NCI-H1436 treated with DMSO at 0.1 percent for 48 hours (cell line): ENCODE measurements at regions not wholly inside any gene's neighbourhood (a gene's known extent, or its start where the extent isn't known, plus 50 kb on each side); places are given as distances from the start of the nearest gene placed in this dataset.
"Not testable (repeated sequence)": the region's sequence is repeated elsewhere in the genome, so short reads cannot be mapped to it uniquely, and the experiment has no call there.

Experiments
- DNase-seq: peaks from one replicate; lab custom pipeline; 2025; lab: John Stamatoyannopoulos, UW

GRCh38 chr5:126234563-126235195 is 188.5 kb upstream of the GRAMD2B start:
- DNase-seq = no peak

- no peak for DNase-seq
Observed at GRCh38 chr5:126235628-126236027, 187.6 kb upstream of the GRAMD2B start.

GRCh38 chr5:126236994-126237393 is 186.2 kb upstream of the GRAMD2B start:
- no peak for DNase-seq

DNA sequence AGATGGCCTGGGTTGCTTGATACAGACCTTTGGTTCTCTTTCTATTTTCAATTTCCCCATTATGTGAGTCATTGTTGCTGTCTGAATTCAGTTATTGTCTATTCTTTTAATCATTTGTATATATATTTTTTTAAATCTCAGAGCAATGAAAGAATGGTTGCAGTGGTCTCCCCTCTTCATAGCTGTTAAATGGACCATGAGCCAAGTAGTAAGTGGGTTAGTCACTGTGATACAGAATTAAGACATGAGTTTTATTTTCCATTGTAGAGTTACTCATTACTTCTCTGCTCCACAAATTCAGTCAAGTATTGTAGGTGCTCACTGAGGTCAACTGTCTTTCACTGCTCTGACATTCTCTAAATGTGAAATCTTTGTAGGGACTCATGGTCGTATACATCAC is 174.6 kb upstream of the GRAMD2B start:
- no peak for DNase-seq

DNA sequence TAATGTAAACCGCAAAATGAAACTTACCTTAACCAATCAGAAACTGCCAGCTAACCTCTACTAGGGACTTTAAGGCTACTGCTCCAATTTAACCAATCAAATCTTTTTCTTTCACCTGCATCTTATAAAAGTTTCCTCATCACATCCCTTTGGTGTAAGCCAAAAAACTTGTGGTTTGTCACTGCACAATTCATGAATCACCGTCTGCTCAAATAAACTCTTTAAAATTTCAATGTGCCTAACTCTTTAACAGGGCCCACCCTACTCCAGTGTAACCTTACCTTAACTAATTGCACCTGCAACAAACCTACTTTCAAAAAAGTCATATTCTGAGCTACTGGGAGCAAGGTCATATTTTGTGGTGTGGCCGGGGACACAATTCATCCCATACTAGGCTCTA is 172.2 kb upstream of the GRAMD2B start:
- no peak for DNase-seq

DNA sequence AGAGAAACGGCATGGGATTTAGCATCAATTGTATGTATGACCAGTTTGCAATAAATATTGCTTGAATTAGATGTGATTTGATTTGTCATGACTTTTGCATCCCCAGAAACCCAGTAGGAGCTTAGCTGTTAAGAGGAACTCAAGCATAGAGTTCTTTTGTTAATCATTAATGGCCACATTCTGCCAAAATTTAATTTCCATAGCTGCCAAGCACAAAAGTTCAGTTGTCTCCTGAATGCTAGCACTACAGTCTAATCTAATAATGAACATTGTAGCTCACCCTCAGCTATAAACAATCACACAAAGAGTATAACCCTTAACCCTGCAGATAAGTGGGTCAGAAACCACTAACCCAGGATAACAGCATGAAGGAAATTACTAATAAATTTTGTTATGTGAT is 169.8 kb upstream of the GRAMD2B start:
- DNase-seq = no peak

DNA sequence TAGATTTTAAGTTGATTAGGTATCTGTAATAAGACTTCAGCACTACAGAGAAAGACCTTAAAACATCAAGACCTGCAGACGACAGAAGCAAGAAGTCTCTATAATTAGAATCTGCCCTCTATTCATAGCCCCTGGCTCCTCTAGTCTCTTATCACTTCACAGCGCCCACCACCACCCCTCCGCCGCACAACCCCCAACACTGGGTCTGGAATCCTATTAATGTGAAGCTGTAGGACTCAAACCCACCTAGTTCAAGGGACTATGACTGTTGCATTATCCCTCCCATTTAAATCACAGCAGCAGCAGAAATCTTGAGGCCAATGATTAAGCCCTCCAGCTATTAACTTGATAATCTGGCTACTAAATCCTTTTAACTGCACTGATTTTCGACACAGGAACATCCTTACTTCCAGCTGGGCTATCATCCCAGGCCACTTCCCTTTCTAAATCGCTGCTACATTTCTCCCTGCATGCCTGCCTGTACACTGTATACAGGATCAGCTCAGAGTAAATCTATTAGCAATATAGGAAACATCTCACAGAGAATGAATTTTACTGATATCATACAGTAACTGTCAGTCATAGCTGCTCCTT is 159.5 kb upstream of the GRAMD2B start:
- no peak for DNase-seq

GRCh38 chr5:126265917-126266316 is 157.3 kb upstream of the GRAMD2B start:
- no peak for DNase-seq

DNA sequence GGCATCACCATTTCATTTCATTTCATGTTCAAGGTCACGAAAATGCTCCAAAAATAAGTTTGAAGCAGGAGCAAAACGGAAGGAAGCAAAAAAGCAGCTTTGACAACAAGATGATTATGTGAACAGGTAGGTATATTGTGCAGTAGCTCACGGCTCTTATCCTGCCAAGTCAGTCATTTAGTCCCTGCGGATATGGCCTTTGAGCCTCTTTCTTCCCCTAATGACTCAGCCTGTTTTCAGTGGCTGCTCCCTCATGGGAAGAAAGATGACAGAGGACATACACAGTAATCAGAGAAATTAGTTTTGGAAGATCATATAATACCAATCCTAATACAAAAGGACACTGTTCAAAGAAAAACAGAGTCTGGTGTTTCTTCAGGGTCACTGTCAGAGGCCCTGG is 155.8 kb upstream of the GRAMD2B start:
- no peak for DNase-seq

DNA sequence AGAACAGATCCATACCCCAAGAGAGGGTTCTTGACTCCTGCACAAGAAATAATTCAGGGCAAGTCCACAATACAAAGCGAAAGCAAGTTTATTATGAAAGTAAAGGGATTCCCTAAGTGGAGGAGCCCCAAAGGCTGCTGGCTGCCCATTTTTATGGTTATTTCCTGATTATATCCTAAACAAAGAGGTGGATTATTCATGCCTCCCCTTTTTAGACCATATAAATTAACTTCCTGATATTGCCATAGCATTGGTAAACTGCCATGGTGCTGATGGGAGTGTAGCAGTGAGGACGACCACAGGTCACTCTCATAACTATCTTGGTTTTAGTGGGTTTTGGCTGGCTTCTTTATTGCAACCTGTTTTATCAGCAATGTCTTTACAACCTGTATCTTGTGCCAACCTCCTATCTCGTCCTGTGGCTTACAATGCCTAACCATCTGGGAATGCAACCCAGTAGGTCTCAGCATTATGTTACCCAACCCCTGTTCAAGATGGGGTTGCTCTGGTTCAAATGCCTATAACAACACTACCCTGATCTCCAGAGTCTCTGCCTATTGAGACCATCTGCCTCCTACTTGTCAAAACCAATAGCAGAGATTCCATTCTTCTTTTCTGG is 154.4 kb upstream of the GRAMD2B start:
- no peak for DNase-seq

GRCh38 chr5:126269511-126269910 is 153.7 kb upstream of the GRAMD2B start:
- DNase-seq = no peak

DNA sequence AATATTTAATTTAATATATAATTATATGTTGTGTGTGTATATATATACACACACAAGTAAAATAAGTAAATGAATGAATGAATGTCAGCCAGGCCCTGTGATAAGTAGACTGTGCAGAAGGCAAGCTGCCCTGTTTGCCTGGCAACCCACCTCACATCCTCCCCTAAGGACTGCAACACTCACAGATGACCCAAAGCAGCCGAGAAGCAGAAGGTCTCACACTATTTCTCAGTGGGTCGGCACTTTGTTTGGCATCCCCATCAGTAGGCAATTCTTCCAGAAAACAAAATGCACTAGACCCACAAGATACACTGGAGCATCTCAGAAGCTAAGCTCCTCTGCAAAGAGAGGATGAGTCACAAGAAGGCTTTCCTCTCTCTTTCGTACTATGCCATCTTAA is 152.1 kb upstream of the GRAMD2B start:
- no peak for DNase-seq

- DNase-seq = no peak
Observed at GRCh38 chr5:126274076-126274762, 149.0 kb upstream of the GRAMD2B start.

DNA sequence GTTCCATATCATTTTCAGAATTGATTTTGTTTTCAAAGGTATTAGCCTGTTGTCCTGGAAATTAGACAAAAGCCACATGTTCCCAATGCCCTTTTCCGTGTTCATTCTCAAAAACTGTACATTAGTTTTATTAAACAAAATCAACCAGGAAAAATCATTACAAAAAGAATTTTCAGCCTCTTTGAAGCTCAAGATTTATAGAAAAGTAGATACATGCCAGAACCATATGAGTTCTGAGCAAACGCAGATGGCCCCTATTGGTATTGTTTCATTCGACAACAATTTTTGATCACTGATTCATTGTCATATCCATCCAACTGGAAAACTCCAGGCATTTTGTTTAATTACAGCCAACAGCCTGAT is 148.5 kb upstream of the GRAMD2B start:
- DNase-seq = no peak

DNA sequence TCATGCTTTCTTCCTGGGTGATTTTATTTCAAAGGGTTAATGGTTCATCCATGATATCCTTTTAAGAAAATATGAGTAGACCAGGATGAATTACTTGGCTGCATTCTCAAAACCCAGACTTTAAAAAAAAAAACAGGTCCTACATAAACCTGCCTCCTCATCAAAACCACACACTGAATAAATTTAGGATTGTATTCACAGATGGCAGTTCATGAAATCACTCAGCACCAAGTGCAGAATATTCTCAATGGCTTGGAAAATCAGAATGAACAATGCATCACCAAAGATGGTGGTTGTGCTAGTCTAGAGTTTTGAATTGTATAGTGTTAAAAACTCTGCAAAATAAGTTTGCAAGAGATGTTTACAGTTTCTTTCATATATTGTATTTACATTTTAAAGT is 145.4 kb upstream of the GRAMD2B start:
- DNase-seq = no peak

GRCh38 chr5:126280343-126280742 is 142.9 kb upstream of the GRAMD2B start:
- DNase-seq = no peak

GRCh38 chr5:126280846-126281245 is 142.4 kb upstream of the GRAMD2B start:
- DNase-seq = no peak

DNA sequence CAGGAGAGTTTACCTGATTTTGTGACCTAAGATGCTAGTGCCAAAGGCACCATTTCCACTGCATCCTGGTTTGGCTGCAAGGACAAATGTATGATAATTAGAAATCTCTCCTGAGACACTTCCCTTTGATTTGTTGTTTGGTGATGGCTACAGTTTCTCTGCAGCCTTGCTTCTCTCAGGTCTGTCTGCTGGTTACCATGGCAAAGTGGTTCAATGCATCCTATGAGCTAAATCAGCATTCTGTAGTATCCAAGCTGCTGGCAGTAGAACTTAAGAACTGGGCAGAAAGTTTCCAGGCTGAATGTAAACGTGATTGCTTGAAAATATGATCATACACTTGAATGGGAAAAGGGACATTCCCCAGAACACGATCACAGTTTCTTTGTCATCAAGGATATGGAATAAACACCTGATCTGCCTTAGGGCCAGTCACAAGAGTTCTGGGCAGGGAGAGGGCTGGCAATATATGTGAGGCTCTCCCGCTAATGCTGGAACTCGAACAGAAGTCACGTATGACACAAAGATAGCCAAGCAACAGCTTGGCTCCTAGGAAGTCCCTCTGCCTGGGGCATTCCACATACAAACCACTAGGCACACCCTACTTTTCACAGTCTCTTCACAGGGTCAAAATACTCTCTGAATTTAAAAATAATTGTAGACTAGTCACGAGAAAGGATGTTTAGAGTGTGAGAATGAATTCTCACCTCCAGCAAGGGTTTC is 138.1 kb upstream of the GRAMD2B start:
- DNase-seq = no peak

DNA sequence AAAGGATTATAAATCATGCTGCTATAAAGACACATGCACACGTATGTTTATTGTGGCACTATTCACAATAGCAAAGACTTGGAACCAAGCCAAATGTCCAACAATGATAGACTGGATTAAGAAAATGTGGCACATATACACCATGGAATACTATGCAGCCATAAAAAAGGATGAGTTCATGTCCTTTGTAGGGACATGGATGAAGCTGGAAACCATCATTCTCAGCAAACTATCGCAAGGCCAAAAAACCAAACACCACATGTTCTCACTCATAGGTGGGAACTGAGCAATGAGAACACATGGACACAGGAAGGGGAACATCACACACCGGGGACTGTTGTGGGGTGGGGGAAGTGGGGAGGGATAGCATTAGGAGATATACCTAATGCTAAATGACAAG is 127.1 kb upstream of the GRAMD2B start:
- DNase-seq = not testable (repeated sequence)

DNA sequence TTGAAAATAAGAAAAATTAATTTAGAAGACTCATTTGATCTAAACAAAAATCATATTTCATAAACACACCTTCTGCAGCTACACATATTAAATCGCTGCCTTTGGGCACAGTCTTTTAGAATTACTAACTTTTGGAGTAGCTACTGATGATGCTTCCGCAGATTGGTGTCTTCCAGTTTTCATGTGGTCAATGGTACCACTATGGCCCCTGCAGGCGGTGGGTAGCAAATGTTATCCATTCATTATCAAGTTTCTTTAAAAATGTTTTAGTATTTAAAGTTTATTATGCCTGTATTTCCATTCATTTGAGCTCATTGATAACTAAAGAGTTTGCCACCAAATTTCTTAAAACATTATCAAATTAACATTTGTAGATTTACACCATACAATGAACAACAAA is 122.9 kb upstream of the GRAMD2B start:
- no peak for DNase-seq

DNA sequence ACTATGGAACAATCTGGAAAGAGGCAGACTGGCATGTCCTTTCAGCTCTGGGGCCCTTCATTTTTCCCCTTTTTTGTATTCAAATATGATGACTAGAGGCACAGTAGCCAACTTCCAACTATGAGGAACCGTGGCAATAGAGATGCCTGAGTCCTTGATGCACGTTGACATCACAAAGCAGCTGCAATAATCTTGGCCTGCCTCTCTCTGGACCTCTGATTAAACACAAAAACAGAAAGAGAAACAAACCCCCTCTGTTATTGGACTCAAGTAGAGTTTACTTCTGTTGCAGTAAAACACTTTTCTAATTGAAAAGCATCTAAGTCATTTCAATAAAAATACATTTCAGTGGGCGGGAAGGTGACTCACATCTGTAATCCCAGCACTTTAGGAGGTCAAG is 122.2 kb upstream of the GRAMD2B start:
- no peak for DNase-seq

GRCh38 chr5:126309860-126310259 is 113.3 kb upstream of the GRAMD2B start:
- no peak for DNase-seq

DNA sequence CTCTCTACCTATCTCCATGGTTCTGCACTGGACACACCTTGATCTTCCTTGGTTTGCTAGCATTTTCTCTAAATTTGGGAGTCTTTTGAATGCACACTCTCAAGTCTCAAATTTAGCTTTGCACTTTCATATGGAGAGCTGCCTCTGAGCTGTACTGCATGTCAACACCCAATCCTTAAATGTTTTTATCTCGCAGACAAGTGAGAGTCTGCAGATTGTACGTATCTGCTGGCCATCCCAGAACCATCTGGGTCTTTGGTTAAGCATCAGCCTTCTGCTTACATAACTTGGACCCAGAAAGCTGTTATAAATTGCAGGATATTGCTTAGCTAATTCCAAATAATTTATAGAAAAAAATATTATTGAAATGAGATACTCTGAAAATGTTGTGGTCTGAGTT is 111.4 kb upstream of the GRAMD2B start:
- no peak for DNase-seq
